ENCODE measurements at regions not wholly inside any gene's neighbourhood (a gene's known extent, or its start where the extent isn't known, plus 50 kb on each side); places are given as distances from the start of the nearest gene placed in this dataset.

- no peaks in the 10 kb centered on the region for H3K9me2 ChIP-seq
- CTCF ChIA-PET = no interaction called here
- POLR2A ChIA-PET = no interaction called here
- H3K4me3 ChIP-seq (ENCODE audit: low read depth in 2 of 2, low read length in 1 of 2) = no peak overlapping the region
- 98% methylated on average over 5 of the region's 5 CpGs for WGBS (ENCODE audit: low lambda C conversion rate)
- H3K36me3 ChIP-seq (replicated peaks in 1 of 2; ENCODE audit: control insufficient read depth in 1 of 2, insufficient read depth in 2 of 2, low read length in 1 of 2) = no peaks in the 10 kb centered on the region
- H3K4me1 ChIP-seq (ENCODE audit: control insufficient read depth in 1 of 2, insufficient read depth in 2 of 2, low read depth in 1 of 2, low read length in 1 of 2) = peaks cover 0 to 8% of the 10 kb centered on the region in 2 experiments; a peak in 2 of 4 replicates
- peaks cover 7% of the 10 kb centered on the region for H3F3A ChIP-seq (replicated peaks; ENCODE audit: insufficient read depth)
- H2AFZ ChIP-seq (ENCODE audit: low read depth) = no peak overlapping the region
- no peak overlapping the region for H3K4me2 ChIP-seq
- no peaks in the 10 kb centered on the region for H3K9me3 ChIP-seq
- no peak overlapping the region for H3K9ac ChIP-seq
- no peaks in the 10 kb centered on the region for H3K79me2 ChIP-seq (ENCODE audit: insufficient read depth)
- H3K27me3 ChIP-seq (ENCODE audit: insufficient read depth) = no peaks in the 10 kb centered on the region
- H4K20me1 ChIP-seq (ENCODE audit: insufficient read depth) = no peaks in the 10 kb centered on the region
- TF ChIP-seq TEAD4 (IDR thresholded peaks at IDR 0.05; ENCODE audit: borderline replicate concordance, insufficient read depth) (no peak), MAX (IDR thresholded peaks at IDR 0.05; ENCODE audit: low read depth) (no peak)
- DNase-seq = no peak
- no peak overlapping the region for H3K27ac ChIP-seq (ENCODE audit: low read depth in 2 of 2, low read length in 1 of 2)
Measured at GRCh38 chr6:169164451-169164850, 89.2 kb downstream of the THBS2 start.

GRCh38 chr6:169163411-169163901, 90.2 kb downstream of the THBS2 start:
- H3K4me3 ChIP-seq (ENCODE audit: low read depth in 2 of 2, low read length in 1 of 2) = no peak overlapping the region
- H4K20me1 ChIP-seq (ENCODE audit: insufficient read depth) = no peaks in the 10 kb centered on the region
- H3K9me3 ChIP-seq = no peaks in the 10 kb centered on the region
- WGBS (ENCODE audit: low lambda C conversion rate) = 62% methylated on average over 4 of the region's 4 CpGs
- POLR2A ChIA-PET = no interaction called here
- no peak overlapping the region for H3K9ac ChIP-seq
- H3F3A ChIP-seq (replicated peaks; ENCODE audit: insufficient read depth) = no peaks in the 10 kb centered on the region
- H3K79me2 ChIP-seq (ENCODE audit: insufficient read depth) = no peaks in the 10 kb centered on the region
- no peak for TF ChIP-seq MXI1 (IDR thresholded peaks at IDR 0.05; ENCODE audit: low read depth, low read length)
- no peak for TF ChIP-seq RFX5 (IDR thresholded peaks at IDR 0.05; ENCODE audit: low read length)
- TF ChIP-seq POLR2AphosphoS5 (IDR thresholded peaks at IDR 0.05; ENCODE audit: low read depth, low read length) = no peak
- TF ChIP-seq PBX3 (IDR thresholded peaks at IDR 0.05) = no peak
- TF ChIP-seq JUND (IDR thresholded peaks at IDR 0.05) = no peak
- TF ChIP-seq MAX (IDR thresholded peaks at IDR 0.05; ENCODE audit: low read depth) = no peak
- TF ChIP-seq YY1 (IDR thresholded peaks at IDR 0.05; ENCODE audit: low read depth) = no peak
- no peak for TF ChIP-seq SIN3A (IDR thresholded peaks at IDR 0.05; ENCODE audit: borderline replicate concordance, low read depth, low read length)
- TF ChIP-seq ELF1 (IDR thresholded peaks at IDR 0.05) = no peak
- TF ChIP-seq MEF2A (IDR thresholded peaks at IDR 0.05; ENCODE audit: borderline replicate concordance, low read depth) = no peak
- no peak for TF ChIP-seq CTCF (IDR thresholded peaks at IDR 0.05)
- CTCF ChIA-PET = no interaction called here
- DNase-seq = peak; percentile 22
- H3K27me3 ChIP-seq (ENCODE audit: insufficient read depth) = no peaks in the 10 kb centered on the region
- H3K36me3 ChIP-seq (replicated peaks in 1 of 2; ENCODE audit: control insufficient read depth in 1 of 2, insufficient read depth in 2 of 2, low read length in 1 of 2) = no peaks in the 10 kb centered on the region
- H3K27ac ChIP-seq (ENCODE audit: low read depth in 2 of 2, low read length in 1 of 2) = peak overlapping the region in 1 of 2 experiments; percentile 58; a peak in 1 of 4 replicates
- peaks cover 0 to under 1% of the 10 kb centered on the region in 2 experiments; a peak in 2 of 4 replicates for H3K4me1 ChIP-seq (ENCODE audit: control insufficient read depth in 1 of 2, insufficient read depth in 2 of 2, low read depth in 1 of 2, low read length in 1 of 2)
- no peak overlapping the region for H2AFZ ChIP-seq (ENCODE audit: low read depth)
- H3K9me2 ChIP-seq = no peaks in the 10 kb centered on the region
- H3K4me2 ChIP-seq = no peak overlapping the region
